ENCODE measurements at regions not wholly inside any gene's neighbourhood (a gene's known extent, or its start where the extent isn't known, plus 50 kb on each side); places are given as distances from the start of the nearest gene placed in this dataset.

DNA sequence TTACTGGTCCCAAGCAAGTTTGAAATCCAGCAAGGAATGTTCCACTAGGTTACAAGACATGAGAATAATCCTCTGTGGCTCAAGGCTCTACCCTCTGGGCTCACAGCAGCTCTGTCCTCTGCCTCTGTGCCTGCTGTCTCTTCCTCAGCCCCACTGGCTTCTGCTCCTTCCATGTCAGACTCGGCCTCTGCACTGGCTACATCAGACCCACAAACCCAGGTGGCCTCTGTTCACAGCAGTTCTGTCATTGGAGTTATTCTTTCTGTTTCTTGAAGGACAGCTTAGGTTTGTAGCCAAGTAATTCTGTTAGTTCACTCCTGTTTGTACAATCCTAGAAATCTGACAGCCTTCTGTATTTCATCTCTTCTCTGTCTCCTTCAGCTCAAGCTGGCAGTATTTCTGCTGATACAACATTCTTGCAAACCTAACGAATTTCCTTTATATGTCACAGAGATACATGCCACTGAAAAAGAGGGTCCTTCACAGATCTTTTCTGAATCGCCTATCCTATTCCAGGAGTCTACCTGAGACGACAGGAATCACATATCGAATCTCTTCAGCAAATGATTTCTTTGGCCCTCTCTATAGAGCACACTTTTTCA lies 227.8 kb upstream of the PLSCR5 start:
- no peak for DNase-seq (ENCODE audit: low spot score)

DNA sequence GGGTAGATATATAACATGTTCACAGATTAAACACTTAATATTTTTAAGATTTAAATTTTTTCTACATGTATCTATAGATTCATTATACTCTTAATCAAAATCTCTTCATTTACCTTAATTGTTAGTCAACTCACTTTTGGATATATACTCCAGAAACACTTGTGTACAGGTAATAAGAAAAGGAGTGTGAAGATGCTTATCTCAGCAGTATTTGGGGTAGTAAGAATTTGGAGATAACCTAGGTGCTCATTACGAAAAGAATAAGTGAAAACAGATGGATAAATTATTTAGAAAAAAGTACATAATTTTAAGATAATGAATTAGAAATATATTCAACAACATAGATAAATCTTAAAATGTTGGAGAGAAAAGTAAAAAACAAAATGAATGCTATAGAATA lies 226.5 kb upstream of the PLSCR5 start:
- no peak for DNase-seq (ENCODE audit: low spot score)

DNA sequence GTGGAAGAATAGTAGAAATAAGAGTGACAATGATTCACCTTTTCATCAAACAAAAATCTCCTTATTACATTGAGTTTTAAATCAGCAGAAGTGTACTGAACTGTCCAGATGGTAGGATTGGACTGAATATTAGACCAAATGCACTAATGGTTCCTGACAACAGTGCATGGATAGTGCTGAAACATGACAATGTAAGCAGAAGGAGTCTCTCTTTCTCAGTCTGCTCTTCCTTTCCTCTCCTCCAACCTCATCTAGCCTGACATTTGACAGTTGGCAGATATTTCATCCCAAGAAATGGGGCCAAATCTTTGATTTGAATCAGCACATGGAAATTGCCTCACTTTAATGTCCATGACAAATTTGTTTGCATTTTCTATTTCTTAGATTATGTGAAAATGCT lies 225.1 kb upstream of the PLSCR5 start:
- DNase-seq (ENCODE audit: low spot score), result no peak

DNA sequence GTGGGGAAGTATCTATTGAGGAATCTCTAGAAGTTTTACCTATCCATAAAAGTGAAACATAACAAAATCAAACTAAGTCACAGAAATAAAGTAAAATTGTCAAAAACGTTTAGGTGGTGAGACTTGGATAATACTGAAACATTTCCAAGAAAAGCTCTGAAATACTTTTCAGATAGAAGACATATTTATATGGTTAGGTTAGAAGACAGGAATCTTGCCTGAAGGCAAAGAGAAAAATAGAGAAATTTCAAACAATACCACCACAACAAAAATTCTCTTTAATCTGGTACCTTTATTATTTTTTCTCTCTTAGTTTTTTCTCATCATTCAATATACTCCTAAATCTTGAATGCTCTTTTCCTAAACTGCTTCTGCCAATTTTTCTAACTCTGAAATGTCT lies 222.7 kb upstream of the PLSCR5 start:
- no peak for DNase-seq (ENCODE audit: low spot score)

DNA sequence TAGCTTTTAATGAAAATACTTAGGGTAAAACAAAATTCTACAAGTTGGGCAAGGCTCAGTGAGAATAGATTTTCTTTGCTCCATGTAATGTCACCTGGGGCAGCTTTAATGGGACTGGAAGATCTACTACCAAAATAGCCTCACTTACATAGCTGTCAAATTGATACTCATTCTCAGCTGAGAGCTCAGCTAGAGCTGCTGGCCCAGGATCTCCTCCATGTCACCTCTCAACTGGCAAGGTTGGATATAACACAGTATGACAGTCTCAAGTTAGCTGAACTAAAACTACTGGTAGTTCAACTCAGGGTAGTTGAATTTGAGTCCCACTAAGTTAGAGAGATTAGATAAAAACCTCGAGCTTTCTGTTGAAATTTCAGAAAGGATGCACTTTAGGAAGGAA lies 218.5 kb upstream of the PLSCR5 start:
- DNase-seq (ENCODE audit: low spot score), result no peak

DNA sequence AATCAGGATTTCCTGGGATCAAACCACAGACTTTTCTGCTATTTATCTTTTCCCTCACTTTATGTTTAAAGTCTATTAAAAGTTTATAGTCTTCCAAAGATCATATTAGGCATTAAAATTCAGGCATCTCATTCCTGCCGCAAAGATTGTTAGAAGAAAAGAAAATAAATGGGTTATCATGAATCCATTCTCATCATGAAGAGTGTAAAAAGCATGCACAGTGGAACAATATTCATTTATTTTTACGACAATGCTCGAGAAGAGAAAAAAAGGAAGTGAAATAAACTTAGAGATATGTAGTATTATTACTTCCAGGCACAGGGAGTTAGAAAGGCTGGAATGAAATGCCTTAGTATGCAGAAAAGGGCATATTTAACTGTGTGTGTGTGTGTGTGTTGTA lies 213.7 kb upstream of the PLSCR5 start:
- no peak for DNase-seq (ENCODE audit: low spot score)

DNA sequence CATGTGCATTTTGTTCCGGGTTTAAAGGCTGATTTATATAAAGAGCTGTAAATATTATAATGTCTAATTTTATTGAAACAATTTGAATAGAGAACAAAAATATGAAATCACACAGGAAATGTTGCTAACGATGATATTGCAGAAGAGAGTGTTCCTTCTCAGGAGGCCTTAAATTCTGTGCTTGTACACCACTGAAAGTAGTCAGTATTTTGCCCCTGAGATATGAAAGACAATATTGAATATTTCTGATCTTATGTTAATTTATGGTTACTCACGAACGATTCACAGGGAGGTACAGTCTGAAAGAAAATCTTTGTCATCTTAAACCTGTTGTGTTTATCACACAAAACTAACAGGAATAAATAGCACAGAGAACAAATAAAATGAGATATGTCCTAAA lies 213.2 kb upstream of the PLSCR5 start:
- DNase-seq (ENCODE audit: low spot score), result no peak

DNA sequence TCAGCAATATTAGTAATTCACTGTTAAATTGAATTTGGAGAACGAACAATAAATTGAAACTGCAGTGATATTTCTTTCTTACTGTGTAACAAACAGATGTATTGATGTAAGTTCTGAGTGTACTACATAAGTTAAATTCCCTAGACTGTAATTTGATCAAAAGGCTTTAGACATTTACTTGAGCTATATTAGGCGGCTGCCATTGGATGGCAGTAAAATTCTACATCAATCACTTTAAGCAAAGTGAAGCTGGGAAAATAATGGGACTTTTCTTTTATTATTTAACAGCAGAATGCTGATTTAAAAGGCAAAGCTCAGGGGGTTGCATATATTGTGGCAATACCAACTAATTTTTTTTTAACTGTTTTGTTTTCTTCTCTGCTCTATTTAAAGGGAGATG lies 212.6 kb upstream of the PLSCR5 start:
- DNase-seq (ENCODE audit: low spot score), result peak; percentile 48

DNA sequence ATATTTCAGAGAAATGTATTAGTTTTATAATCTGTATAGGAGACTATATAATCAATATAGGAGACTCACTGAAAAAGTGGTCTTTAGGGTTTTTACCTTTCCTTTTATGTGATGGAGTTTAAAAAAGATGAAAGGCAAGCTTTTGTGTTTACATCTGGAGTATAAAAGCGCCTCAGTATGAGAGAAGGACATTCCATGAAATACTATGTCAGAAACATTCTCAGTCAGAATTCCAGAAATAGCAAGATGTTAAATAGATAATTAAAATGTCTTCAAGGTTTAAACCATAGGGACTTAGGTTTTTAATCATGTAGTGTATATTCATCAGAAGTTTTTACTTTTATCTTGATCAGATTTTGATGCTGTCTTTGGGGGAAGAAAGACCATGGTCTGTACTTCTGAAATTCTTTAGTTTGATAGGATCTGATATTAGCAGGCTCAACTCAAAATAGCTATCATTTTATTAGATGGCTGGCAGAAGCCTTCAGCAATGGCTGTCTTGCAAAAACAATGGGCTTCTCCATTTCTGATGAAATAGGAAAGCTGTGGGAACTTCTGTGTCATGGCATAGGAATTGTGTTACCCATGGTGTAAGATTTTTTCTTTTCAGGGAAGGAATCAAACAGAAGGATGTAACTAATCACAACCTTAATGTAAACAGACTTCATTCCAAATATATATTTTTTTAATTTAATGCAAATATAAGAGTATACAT lies 209.6 kb upstream of the PLSCR5 start:
- no peak for DNase-seq (ENCODE audit: low spot score)

DNA sequence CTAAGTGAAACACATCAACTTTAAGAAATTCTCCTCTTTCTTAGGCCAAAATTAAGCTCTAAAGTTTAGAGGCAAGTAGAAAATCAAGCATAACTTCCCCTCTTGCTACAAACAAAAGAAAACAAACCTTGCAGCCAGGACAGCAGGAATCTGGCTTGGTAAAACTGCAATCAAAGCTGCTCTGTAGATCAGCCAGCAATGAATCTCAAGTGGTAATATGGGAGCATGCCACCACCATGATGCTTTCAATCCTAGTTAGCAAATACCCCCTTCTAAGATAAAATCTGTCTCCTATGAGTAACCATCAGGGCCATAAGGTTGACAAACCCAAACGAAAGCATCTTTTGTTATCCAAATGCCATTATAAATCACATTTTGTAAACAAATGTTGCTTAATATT lies 208.3 kb upstream of the PLSCR5 start:
- no peak for DNase-seq (ENCODE audit: low spot score)

DNA sequence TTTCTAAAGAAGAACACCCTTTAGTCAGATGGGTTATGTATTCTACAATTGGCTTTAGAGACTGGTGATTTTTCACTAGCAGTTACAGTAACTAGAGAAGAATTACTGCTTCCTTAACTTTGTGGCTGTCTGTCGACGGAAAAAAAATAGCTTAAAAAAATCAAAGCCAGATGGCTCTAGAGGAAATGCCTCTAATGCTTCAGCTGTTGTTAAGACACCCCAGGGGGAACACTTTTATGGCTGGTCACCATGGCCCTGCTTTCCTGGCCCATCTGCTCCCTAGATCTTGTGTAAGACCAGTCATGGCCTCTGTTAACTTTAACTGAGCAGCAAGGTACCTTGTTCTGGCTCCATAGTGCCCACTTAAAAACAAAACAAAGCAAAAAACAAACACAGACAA lies 198.6 kb upstream of the PLSCR5 start:
- no peak for DNase-seq (ENCODE audit: low spot score)

DNA sequence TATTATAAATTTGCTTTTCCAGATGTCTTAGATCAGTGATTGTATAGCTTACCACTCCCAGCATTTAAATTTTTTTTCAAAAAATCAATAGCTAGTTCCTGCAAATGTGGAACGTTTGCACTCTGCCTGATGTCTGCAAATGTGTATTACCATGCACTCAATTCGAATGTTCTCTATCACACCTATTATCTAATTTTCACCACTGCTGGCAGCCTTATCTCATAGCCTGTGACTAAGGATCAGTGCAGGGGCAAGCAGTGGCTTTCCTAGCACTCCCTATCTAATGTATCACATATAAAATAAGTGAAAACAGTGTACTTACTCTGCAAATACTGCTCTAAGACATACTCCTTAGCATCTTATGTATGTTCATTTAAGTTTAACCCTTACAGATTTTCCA lies 196.3 kb upstream of the PLSCR5 start:
- DNase-seq (ENCODE audit: low spot score), result no peak

DNA sequence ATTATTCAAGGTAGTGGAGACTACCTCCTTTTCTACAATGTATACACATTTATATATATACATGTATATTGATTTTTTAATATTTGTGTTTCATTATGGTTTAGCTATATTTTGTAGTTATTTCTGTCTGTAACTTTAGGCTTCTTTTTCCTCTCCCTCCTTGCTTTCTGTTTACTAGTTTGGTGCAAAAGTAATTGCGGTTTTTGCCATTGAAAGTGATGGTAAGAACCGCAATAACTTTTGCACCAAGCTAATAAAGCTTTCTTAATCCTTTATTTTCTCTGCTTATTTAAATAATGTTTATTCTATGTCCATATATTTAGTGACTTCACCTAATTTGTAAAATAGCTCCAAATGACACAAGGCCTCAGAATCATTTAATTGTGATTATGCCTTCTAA lies 195.3 kb upstream of the PLSCR5 start:
- no peak for DNase-seq (ENCODE audit: low spot score)

DNA sequence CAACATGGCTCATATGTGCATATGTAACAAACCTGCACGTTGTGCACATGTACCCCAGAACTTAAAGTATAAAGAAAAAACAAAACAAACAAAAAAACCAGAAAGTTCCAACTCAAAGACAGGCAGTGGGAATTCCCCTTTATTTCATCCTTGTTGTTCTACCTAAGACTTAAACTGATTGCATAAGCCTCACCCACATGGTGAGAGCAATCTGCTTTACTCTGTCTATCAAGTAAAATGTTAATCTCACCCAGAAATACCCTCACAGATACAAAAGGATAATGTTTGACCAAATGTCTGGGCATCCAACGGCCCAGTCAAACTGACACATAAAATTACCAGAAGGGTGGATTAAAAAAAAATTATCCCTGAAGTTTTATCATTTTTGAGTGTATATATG lies 190.9 kb upstream of the PLSCR5 start:
- DNase-seq (ENCODE audit: low spot score), result no peak

DNA sequence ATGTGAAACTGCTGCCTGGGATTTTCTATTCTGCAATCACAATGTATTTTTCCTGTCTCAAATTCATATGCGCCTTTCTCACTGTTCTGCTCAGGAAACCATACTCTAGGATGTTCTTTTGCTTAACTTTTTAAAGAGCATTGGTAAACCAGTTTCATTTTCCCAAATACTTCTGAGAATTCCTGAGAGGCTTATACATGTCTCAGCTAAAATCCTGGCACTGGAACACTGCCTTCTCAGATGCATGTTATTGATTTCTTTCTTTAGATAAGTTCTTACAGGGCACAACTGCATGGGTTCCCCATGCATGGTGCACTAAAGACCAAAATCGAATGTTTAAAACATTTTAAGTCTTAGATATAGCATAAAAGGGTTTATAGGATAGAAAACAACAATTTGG lies 178.3 kb upstream of the PLSCR5 start:
- no peak for DNase-seq (ENCODE audit: low spot score)

DNA sequence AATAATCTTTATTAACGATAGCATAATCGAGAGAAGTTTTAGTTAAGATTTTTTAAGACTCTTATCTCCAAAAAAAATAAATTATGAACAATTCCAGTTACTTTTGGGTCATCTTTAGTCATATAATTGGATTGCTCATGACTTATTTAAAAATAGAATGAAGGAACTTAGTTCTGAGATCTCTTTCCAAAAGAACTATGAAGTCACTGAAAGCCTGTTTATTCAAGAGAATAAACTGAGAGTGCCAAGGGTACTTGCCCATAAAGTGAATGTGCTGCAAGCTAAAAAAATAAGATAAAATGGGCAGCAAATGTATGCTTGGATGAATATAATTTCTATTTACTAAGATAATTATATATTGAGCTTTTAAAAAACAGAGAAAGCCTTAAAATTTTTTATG lies 176.5 kb upstream of the PLSCR5 start:
- no peak for DNase-seq (ENCODE audit: low spot score)

DNA sequence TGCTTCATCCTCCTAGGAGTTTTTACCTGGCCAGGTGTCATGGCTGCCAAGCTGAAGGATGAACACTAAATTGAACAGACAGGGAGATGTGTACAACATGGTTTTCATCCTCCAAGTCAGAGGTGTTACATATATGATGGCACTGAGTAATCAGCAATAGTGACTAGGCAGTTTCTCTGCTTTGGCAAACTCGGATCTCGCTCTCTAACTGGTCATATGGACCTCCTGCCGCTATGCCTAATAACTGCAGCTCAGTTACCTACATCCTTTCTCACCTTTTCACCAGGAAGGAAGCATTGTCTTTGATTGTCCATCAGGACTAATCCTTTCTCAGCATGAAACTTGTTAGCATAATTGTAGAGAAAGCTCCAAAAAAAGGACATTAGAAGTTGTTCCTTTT lies 175.9 kb upstream of the PLSCR5 start:
- peak; percentile 21 for DNase-seq (ENCODE audit: low spot score)

DNA sequence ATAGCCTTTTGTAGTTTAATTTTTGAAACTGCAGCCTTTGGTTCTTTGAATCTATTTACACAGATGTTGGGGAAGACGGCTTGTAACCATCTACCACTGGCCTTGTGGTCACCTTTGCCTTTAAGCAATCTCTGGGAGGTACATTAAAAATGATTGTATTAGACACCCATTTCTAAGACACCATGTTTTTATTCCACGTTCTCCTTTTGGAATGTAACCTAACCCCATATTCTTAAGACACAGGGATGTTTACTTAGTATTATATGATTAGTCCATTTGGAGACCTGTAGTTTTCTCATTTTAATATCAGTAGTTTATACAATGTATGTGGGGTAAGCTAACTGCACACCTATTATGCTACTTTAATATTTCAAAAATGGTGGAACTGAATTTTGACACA lies 175.1 kb upstream of the PLSCR5 start:
- DNase-seq (ENCODE audit: low spot score), result no peak

DNA sequence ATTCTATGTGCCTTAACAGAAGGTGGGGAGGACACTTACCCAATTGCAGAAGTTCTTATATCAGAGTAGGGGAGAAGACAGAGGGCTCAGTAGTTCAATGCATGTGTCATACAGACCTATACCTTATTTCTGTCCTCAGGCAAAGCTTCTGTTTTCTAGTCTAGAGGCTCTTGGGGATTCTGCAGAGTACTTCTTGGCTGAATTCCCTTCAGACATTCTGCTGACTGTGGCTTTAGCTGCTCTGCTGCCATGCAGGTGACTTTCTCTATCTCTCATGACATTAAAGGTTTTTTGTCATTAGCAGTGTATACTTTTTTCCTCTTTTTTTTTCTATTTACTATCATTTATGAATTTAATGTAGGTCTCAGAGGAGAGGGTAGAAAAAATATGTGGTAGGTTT lies 172.8 kb upstream of the PLSCR5 start:
- DNase-seq (ENCODE audit: low spot score), result no peak

DNA sequence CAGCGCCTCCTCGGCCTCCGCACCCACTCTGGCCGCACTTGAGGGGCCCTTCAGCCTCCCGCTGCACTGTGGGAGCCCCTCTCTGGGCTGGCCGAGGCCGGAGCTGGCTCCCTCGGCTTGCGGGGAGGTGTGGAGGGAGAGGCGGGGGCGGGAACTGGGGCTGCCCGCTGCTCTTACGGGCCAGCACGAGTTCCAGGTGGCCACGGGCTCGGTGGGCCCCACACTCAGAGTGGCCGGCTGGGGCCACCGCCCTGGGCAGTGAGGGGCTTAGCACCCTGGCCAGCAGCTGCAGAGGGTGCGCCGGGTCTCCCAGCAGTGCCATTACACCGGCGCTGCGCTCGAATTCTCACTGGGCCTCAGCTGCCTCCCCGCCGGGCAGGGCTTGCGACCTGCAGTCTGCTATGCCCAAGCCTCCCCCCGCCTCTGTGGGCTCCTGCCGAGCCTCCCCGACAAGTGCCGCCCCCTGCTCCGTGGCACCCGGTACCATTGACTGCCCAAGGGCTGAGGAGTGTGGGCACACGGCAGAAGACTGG lies 167.1 kb upstream of the PLSCR5 start:
- no peak for DNase-seq (ENCODE audit: low spot score)

DNA sequence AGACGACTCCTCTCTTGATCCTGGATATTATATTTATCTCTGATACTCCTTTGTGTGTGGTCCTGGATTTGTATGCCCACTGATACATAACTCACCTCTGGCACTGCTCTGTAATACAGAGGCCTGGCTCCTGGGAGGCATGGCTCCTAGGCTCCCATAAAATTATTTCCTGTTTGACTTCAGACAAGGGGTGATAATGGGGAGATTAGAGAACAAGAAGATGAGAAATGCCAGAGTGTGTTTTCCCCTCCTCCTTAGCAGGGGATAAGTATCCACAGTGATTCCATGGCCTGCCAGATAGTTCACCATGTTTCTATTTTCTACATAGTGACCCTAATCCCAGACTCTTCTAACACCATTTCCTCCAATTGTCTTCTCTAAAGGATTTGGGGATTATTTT lies 165.7 kb upstream of the PLSCR5 start:
- DNase-seq (ENCODE audit: low spot score), result no peak

DNA sequence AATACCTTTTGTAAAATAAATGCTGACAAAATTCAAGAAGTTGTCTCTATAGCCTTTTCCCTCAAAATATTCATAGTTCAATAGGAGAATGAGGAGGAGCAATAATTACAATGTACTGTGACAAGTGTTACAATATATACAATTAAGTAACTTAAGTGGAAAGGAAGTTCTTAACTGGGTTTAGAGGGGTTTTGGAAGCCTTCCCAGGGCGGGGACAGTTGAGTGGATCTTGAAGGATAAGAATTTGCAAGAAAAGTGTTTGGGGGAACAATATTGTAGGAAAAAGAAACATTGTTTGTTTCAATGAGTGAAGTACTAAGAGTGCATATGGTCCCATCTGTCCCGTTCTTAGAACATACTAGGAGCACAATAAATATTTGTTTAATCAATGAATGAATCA lies 165.2 kb upstream of the PLSCR5 start:
- no peak for DNase-seq (ENCODE audit: low spot score)

DNA sequence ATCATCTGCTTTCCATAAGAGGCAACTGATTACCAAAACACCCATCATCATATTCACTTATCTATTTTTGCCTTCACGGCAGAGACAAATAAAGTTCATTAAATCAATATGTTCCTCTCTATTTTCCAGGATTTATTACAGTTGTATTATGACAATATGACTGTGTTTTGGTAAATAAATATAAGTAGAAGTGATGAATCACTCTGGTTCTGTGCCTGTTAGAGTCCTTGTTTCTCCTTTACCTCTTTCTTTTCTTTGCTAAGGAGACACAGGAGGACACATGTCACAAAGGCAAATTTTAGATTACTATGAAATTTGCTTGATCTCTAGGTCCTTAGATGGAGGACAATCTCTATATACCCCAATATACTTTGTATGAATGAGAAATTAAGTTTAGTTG lies 152.6 kb upstream of the PLSCR5 start:
- DNase-seq (ENCODE audit: low spot score), result no peak

DNA sequence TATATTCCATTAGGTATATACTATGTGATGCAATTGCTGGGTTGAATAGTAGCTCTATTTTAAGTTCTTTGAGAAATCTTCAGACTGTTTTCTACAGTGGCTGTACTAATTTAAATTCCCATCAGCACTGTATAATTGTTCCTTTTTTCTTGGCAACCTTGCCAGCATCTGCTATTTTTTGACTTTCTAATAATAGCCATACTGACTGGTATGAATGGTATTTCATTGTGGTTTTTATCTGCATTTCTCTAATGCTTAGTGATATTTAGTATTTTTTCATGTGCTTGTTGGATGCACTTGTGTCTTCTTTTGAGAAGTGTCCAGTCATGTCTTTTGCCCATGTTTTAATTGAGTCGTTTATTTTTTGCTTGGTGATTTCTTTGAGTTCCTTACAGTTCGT lies 145.1 kb upstream of the PLSCR5 start:
- DNase-seq (ENCODE audit: low spot score), result no peak

All from pons (tissue), 1 donor.